ENCODE measurements at regions not wholly inside any gene's neighbourhood (a gene's known extent, or its start where the extent isn't known, plus 50 kb on each side); places are given as distances from the start of the nearest gene placed in this dataset.

DNA sequence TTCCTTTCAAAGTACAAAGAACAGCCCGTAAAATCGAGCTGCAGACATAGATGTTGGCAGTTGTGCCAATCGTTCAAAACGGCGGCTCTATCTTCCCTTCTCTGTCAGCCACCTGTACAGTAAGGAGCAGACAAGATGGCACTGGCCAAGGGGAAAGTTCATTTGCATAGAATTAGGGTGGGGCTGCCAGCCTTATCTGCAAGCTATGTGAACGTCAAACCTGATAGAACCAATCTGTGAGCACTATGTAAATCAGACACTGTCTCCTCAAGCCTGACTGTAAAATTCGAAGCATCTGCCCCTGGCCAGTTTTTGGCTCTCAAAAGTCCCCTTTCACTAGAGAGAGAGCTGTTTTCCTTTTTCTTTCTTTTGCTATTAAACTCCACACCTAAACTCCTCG is 374.5 kb downstream of the EPM2A start:
- no peak overlapping the region for H3K4me3 ChIP-seq (ENCODE audit: low read depth, low read length)
- H3K9me3 ChIP-seq (ENCODE audit: control insufficient read depth, insufficient read depth, low read length) = no peaks in the 10 kb centered on the region
- no peaks in the 10 kb centered on the region for H3K4me1 ChIP-seq (ENCODE audit: control insufficient read depth, insufficient read depth, low read length)
- no peaks in the 10 kb centered on the region for H3K27me3 ChIP-seq (ENCODE audit: control insufficient read depth, insufficient read depth, low read length)
- H3K9ac ChIP-seq (ENCODE audit: low read depth, low read length) = no peak overlapping the region
- H3K36me3 ChIP-seq (ENCODE audit: control insufficient read depth, insufficient read depth, low read length) = no peaks in the 10 kb centered on the region

DNA sequence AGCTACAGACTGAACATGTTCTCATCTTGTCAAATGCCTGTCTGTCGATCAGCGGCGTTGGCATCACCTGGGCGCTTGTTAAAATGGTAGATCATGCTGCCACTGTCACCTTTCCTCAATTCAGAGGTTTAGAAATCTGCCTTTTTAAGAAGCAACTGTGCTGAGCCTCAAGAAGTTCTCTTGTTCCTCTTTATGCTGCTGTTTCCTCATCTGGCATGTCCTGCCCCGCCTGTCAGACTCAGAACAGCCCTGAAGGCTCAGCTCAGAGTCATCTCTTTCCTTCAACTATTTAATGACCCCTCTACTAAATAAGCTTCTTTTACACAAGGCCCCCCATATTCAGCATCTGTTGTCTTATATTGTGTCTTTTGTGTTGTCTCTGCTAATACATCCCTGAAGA is 368.2 kb downstream of the EPM2A start:
- no peaks in the 10 kb centered on the region for H3K4me1 ChIP-seq (ENCODE audit: control insufficient read depth, insufficient read depth, low read length)
- H3K4me3 ChIP-seq (ENCODE audit: low read depth, low read length) = no peak overlapping the region
- no peaks in the 10 kb centered on the region for H3K9me3 ChIP-seq (ENCODE audit: control insufficient read depth, insufficient read depth, low read length)
- no peak overlapping the region for H3K9ac ChIP-seq (ENCODE audit: low read depth, low read length)
- H3K27me3 ChIP-seq (ENCODE audit: control insufficient read depth, insufficient read depth, low read length) = no peaks in the 10 kb centered on the region
- no peaks in the 10 kb centered on the region for H3K36me3 ChIP-seq (ENCODE audit: control insufficient read depth, insufficient read depth, low read length)

DNA sequence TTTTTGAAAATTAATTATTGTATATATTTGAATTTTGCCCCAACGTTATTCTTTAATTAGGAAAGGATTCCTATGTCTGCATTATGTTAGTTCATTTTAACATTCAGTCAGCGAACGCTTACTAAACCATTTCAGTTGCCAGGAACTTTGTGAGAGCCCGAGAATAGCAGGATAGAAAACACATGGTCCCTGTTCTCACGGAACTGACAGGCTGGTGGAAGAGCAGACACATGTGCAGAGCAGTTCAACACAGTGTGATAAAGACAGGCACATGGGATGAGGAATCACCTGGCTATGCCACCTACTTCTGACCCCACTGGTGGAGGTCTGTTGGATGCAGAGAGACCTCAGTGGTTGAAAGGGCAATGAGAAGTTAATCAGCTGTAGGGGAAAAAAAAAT is 367.2 kb downstream of the EPM2A start:
- no peaks in the 10 kb centered on the region for H3K27me3 ChIP-seq (ENCODE audit: control insufficient read depth, insufficient read depth, low read length)

DNA sequence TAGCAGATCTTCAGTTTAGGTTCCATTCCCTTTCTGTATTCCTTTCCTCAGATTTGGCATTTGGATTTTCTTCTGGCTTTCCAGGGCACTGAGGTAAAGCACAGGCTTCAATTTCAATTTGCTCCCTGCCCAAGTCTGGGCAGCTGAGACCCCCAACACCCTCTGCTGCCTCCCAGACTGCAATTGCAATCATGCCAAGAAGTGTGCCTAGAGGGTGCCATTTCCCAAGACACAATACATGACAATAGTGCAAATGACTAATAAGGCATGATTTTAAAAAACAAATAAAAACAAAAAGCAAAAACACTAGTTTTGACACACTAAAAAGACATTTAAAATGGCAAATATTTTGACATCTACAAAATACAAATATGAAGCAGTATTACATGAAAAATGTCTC is 364.8 kb downstream of the EPM2A start:
- H3K9ac ChIP-seq (ENCODE audit: low read depth, low read length) = no peak overlapping the region
- no peaks in the 10 kb centered on the region for H3K9me3 ChIP-seq (ENCODE audit: control insufficient read depth, insufficient read depth, low read length)
- H3K27me3 ChIP-seq (ENCODE audit: control insufficient read depth, insufficient read depth, low read length) = no peaks in the 10 kb centered on the region
- no peaks in the 10 kb centered on the region for H3K4me1 ChIP-seq (ENCODE audit: control insufficient read depth, insufficient read depth, low read length)
- H3K4me3 ChIP-seq (ENCODE audit: low read depth, low read length) = no peak overlapping the region
- no peaks in the 10 kb centered on the region for H3K36me3 ChIP-seq (ENCODE audit: control insufficient read depth, insufficient read depth, low read length)

More for the DNA sequence above, 367.2 kb downstream of the EPM2A start:
- no peaks in the 10 kb centered on the region for H3K4me1 ChIP-seq (ENCODE audit: control insufficient read depth, insufficient read depth, low read length)
- no peak overlapping the region for H3K4me3 ChIP-seq (ENCODE audit: low read depth, low read length)
- no peak overlapping the region for H3K9ac ChIP-seq (ENCODE audit: low read depth, low read length)
- no peaks in the 10 kb centered on the region for H3K9me3 ChIP-seq (ENCODE audit: control insufficient read depth, insufficient read depth, low read length)
- no peaks in the 10 kb centered on the region for H3K36me3 ChIP-seq (ENCODE audit: control insufficient read depth, insufficient read depth, low read length)

DNA sequence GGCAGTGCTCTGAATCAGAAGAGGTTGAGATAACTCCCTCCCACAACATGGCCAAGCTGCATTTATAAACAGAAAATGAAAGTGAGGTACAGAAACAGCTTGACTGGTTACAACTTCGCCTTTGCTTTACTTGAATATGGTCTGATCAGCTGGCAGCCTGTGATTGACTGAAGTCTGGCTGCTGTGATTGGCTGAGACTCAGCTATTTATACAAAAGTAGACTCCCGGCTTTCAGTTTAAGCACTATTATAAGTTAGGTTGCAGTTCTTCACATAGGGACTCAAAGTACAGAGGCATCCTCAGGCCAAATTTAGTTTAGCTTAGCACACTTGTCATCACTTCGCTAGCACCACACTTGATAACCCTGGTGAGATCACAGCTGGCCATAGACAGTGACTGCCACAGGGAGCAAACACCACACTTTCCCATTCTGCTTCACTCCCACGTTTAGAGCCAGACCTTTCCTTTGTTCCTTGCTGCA is 362.6 kb downstream of the EPM2A start:
- Histone ChIP-seq H3K9me3 (ENCODE audit: control insufficient read depth, insufficient read depth, low read length) (no peaks in the 10 kb centered on the region), H3K27me3 (ENCODE audit: control insufficient read depth, insufficient read depth, low read length) (no peaks in the 10 kb centered on the region), H3K4me1 (ENCODE audit: control insufficient read depth, insufficient read depth, low read length) (no peaks in the 10 kb centered on the region), H3K36me3 (ENCODE audit: control insufficient read depth, insufficient read depth, low read length) (no peaks in the 10 kb centered on the region), H3K9ac (ENCODE audit: low read depth, low read length) (no peak overlapping the region), H3K4me3 (ENCODE audit: low read depth, low read length) (no peak overlapping the region)

DNA sequence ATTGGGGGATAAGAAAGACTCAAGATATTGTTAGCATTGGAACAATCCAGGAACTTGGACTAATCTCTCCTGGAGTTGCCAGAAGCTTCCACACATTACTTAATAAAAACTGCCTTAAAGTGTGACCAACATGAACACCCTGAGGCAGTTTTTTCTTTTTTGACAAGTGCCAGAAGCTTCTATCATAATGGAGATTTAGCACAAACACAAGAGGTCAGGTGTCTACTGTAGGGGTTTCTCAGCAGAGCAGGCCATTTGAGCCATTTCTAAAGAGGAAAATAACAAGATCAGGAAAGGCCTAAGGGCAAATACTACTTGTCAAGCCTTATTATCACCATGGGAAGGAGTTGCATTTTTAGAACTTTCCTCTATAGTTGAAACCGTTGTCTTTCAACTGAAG is 361.5 kb downstream of the EPM2A start:
- Histone ChIP-seq H3K36me3 (ENCODE audit: control insufficient read depth, insufficient read depth, low read length) (no peaks in the 10 kb centered on the region), H3K9me3 (ENCODE audit: control insufficient read depth, insufficient read depth, low read length) (no peaks in the 10 kb centered on the region), H3K4me1 (ENCODE audit: control insufficient read depth, insufficient read depth, low read length) (no peaks in the 10 kb centered on the region), H3K4me3 (ENCODE audit: low read depth, low read length) (no peak overlapping the region), H3K27me3 (ENCODE audit: control insufficient read depth, insufficient read depth, low read length) (no peaks in the 10 kb centered on the region), H3K9ac (ENCODE audit: low read depth, low read length) (no peak overlapping the region)

DNA sequence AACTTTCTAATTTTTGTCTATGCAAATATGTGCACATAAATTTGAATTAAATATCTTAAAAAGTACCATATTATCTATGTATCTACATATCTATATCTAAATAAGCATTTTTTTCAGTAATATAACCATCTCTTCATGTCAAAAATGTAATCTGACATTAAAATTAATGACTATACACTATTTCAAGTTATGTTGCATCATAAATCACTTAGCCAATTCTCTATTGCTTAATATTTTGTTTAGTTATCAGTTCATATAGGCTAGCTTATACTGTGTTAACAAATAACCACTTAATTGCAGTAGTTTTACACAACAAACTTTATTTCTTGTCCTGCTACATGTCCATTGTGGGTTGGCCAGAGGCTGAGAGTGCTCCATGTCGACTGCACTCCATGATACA is 360.8 kb downstream of the EPM2A start:
- no peaks in the 10 kb centered on the region for H3K4me1 ChIP-seq (ENCODE audit: control insufficient read depth, insufficient read depth, low read length)
- H3K27me3 ChIP-seq (ENCODE audit: control insufficient read depth, insufficient read depth, low read length) = no peaks in the 10 kb centered on the region
- H3K9ac ChIP-seq (ENCODE audit: low read depth, low read length) = no peak overlapping the region
- H3K4me3 ChIP-seq (ENCODE audit: low read depth, low read length) = no peak overlapping the region
- H3K9me3 ChIP-seq (ENCODE audit: control insufficient read depth, insufficient read depth, low read length) = no peaks in the 10 kb centered on the region
- H3K36me3 ChIP-seq (ENCODE audit: control insufficient read depth, insufficient read depth, low read length) = no peaks in the 10 kb centered on the region

DNA sequence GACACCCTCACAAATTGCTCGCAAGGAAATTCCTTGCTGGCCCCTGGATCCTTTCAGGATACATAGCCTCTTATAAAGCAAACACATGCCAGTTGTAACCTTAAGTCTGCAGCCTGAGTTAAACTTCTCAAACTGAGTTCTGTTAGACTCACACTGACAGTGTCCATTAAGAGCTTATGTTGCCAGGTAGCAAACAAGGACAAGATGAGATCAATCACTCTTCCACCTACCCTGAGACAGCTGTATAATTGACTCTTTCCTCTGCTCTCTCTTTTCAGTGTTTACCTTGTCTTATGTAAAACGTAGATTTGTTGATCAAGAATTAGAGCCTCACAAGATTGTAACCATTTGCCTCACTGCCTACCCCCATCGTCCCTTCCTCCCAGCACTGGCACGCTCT is 359.8 kb downstream of the EPM2A start:
- no peaks in the 10 kb centered on the region for H3K36me3 ChIP-seq (ENCODE audit: control insufficient read depth, insufficient read depth, low read length)
- H3K9me3 ChIP-seq (ENCODE audit: control insufficient read depth, insufficient read depth, low read length) = no peaks in the 10 kb centered on the region
- H3K9ac ChIP-seq (ENCODE audit: low read depth, low read length) = no peak overlapping the region

DNA sequence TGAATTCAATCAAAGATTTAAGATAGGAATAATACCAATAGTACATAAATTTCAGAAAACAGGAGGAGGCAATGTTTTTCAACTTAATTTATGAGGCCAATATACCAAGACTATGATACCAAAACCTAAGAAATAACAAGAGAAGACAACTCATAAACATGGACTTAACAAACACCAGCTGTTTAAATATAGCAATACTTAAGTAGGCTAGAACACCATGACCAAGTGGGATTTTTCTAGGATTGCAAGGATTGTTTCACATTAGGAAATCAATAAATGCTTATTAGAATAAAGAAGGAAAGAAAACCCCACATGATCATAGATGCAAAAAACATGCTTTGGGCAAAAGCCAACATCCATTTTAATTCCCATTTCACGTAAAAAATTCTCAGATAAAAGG is 355.1 kb downstream of the EPM2A start:
- H3K36me3 ChIP-seq (ENCODE audit: control insufficient read depth, insufficient read depth, low read length) = no peaks in the 10 kb centered on the region
- H3K4me3 ChIP-seq (ENCODE audit: low read depth, low read length) = no peak overlapping the region
- H3K9me3 ChIP-seq (ENCODE audit: control insufficient read depth, insufficient read depth, low read length) = no peaks in the 10 kb centered on the region
- H3K27me3 ChIP-seq (ENCODE audit: control insufficient read depth, insufficient read depth, low read length) = no peaks in the 10 kb centered on the region
- no peak overlapping the region for H3K9ac ChIP-seq (ENCODE audit: low read depth, low read length)
- no peaks in the 10 kb centered on the region for H3K4me1 ChIP-seq (ENCODE audit: control insufficient read depth, insufficient read depth, low read length)

More for the DNA sequence above, 359.8 kb downstream of the EPM2A start:
- Histone ChIP-seq H3K4me3 (ENCODE audit: low read depth, low read length) (no peak overlapping the region), H3K4me1 (ENCODE audit: control insufficient read depth, insufficient read depth, low read length) (no peaks in the 10 kb centered on the region), H3K27me3 (ENCODE audit: control insufficient read depth, insufficient read depth, low read length) (no peaks in the 10 kb centered on the region)

DNA sequence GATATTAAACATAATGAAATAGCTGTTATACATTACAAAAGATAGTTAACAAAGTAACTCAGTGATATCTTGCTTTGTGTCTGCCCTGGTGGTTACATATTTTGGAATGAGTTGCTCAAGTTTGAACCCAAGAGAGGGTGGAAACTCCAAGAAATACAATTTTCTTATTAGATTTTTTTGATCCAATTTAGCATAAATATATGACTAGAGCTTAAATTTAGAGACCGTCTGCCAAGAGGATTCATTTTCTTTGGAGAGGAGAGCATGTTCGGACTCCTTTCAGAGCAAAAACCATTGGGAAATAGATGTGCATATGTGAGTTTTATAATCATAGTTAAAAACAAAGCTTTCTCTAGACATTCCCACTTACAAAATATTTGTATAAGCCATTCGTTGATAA is 353.4 kb downstream of the EPM2A start:
- Histone ChIP-seq H3K9ac (ENCODE audit: low read depth, low read length) (no peak overlapping the region), H3K4me3 (ENCODE audit: low read depth, low read length) (no peak overlapping the region), H3K36me3 (ENCODE audit: control insufficient read depth, insufficient read depth, low read length) (no peaks in the 10 kb centered on the region), H3K9me3 (ENCODE audit: control insufficient read depth, insufficient read depth, low read length) (no peaks in the 10 kb centered on the region), H3K27me3 (ENCODE audit: control insufficient read depth, insufficient read depth, low read length) (no peaks in the 10 kb centered on the region), H3K4me1 (ENCODE audit: control insufficient read depth, insufficient read depth, low read length) (no peaks in the 10 kb centered on the region)

DNA sequence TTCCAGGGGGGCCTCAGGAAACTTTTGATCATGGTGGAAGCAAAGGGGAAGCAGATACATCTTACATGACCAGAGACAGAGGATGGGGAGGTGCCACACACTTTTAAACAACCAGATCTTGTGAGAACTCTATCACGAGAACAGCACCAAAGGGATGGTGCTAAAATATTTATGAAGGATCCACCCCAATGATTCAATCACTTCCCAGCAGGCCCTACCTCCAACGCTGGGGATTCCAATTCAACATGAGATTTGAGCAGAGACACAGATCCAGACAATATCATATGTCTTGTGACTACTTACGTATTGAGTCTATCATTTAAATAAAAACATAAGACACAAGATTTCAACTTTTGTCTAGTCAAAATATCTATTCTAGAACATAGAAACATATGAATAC is 351.9 kb downstream of the EPM2A start:
- no peaks in the 10 kb centered on the region for H3K9me3 ChIP-seq (ENCODE audit: control insufficient read depth, insufficient read depth, low read length)
- H3K9ac ChIP-seq (ENCODE audit: low read depth, low read length) = no peak overlapping the region
- H3K4me3 ChIP-seq (ENCODE audit: low read depth, low read length) = no peak overlapping the region
- H3K36me3 ChIP-seq (ENCODE audit: control insufficient read depth, insufficient read depth, low read length) = no peaks in the 10 kb centered on the region
- no peaks in the 10 kb centered on the region for H3K27me3 ChIP-seq (ENCODE audit: control insufficient read depth, insufficient read depth, low read length)
- H3K4me1 ChIP-seq (ENCODE audit: control insufficient read depth, insufficient read depth, low read length) = no peaks in the 10 kb centered on the region

DNA sequence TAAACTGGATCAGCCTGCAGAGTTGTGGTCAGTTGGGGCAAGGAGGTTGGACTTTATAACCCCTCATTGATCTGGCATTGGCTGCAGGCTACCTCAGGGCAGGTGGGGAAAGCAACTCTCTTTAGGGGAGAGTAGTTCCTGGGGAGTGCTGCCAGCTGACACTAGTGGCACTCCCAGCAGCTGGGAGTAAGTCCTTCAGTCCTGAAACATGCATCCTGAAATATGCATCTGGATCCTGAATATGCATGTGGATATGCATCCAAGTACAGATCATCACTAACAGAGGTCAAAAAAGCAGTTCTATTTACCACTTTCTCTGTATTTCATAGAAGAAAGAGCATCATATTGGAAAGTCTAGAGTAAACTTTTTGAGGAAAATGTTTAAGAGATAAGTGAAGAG is 350.8 kb downstream of the EPM2A start:
- no peaks in the 10 kb centered on the region for H3K27me3 ChIP-seq (ENCODE audit: control insufficient read depth, insufficient read depth, low read length)
- H3K4me1 ChIP-seq (ENCODE audit: control insufficient read depth, insufficient read depth, low read length) = no peaks in the 10 kb centered on the region
- H3K36me3 ChIP-seq (ENCODE audit: control insufficient read depth, insufficient read depth, low read length) = no peaks in the 10 kb centered on the region
- H3K9ac ChIP-seq (ENCODE audit: low read depth, low read length) = no peak overlapping the region
- no peaks in the 10 kb centered on the region for H3K9me3 ChIP-seq (ENCODE audit: control insufficient read depth, insufficient read depth, low read length)
- H3K4me3 ChIP-seq (ENCODE audit: low read depth, low read length) = no peak overlapping the region

DNA sequence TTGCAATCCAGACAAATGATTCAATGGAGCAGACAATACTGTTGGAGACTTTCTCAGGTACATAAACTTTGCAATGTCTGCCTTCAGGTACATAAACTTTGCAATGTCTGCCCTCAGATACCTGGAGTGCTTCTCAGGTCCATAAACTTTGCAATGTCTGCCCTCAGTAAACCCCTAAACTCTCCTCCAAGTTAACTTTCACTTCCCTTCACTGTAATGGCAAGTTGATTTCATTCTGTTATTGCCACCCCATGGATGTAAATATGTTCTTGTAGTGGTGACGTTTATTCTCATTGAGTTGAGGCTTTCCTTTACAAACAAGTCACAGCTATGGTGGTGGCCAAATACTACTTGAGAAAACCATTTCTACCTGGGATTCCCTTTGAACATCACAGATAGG is 338.8 kb downstream of the EPM2A start:
- no peak overlapping the region for H3K9ac ChIP-seq (ENCODE audit: low read depth, low read length)
- no peak overlapping the region for H3K4me3 ChIP-seq (ENCODE audit: low read depth, low read length)
- no peaks in the 10 kb centered on the region for H3K9me3 ChIP-seq (ENCODE audit: control insufficient read depth, insufficient read depth, low read length)
- H3K4me1 ChIP-seq (ENCODE audit: control insufficient read depth, insufficient read depth, low read length) = no peaks in the 10 kb centered on the region
- H3K27me3 ChIP-seq (ENCODE audit: control insufficient read depth, insufficient read depth, low read length) = no peaks in the 10 kb centered on the region
- H3K36me3 ChIP-seq (ENCODE audit: control insufficient read depth, insufficient read depth, low read length) = no peaks in the 10 kb centered on the region
